ENCODE measurements at regions not wholly inside any gene's neighbourhood (a gene's known extent, or its start where the extent isn't known, plus 50 kb on each side); places are given as distances from the start of the nearest gene placed in this dataset.

DNA sequence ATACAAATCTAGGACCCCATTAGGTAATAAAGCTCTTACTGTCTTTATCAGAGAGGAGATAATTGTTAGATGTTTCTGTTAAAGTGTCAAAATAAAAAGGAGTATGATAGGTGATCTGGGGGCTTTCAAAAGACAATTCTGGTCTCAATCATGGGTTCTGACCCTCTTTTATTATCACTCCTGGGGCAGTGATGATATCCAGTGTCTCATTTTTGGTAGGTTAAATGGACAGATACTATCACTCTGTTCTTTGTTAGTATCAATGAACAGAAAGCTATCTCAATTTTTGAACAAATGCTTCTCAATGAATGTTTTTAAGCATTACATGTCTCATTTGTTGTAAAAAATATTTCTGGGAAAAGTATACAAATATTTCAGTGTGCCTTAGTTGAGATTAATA lies 405.9 kb downstream of the MLLT3 start:
- TF ChIP-seq, protein P1, sequence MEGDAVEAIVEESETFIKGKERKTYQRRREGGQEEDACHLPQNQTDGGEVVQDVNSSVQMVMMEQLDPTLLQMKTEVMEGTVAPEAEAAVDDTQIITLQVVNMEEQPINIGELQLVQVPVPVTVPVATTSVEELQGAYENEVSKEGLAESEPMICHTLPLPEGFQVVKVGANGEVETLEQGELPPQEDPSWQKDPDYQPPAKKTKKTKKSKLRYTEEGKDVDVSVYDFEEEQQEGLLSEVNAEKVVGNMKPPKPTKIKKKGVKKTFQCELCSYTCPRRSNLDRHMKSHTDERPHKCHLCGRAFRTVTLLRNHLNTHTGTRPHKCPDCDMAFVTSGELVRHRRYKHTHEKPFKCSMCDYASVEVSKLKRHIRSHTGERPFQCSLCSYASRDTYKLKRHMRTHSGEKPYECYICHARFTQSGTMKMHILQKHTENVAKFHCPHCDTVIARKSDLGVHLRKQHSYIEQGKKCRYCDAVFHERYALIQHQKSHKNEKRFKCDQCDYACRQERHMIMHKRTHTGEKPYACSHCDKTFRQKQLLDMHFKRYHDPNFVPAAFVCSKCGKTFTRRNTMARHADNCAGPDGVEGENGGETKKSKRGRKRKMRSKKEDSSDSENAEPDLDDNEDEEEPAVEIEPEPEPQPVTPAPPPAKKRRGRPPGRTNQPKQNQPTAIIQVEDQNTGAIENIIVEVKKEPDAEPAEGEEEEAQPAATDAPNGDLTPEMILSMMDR (IDR thresholded peaks at IDR 0.05), result no peak
- TF ChIP-seq NR3C1 (IDR thresholded peaks at IDR 0.05) (no peak), CHD2 (IDR thresholded peaks at IDR 0.05; ENCODE audit: low read length, partially characterized antibody) (no peak), HDAC2 (IDR thresholded peaks at IDR 0.05) (no peak), ESRRA (IDR thresholded peaks at IDR 0.05; ENCODE audit: borderline replicate concordance, low read length) (no peak), POLR2A (IDR thresholded peaks at IDR 0.05; ENCODE audit: low read length) (no peak), EP300 (IDR thresholded peaks at IDR 0.05) (no peak), JUN (IDR thresholded peaks at IDR 0.05) (no peak), CBX2 (IDR thresholded peaks at IDR 0.05; ENCODE audit: borderline replicate concordance, low read depth) (no peak)
- TF ChIP-seq, protein P2, sequence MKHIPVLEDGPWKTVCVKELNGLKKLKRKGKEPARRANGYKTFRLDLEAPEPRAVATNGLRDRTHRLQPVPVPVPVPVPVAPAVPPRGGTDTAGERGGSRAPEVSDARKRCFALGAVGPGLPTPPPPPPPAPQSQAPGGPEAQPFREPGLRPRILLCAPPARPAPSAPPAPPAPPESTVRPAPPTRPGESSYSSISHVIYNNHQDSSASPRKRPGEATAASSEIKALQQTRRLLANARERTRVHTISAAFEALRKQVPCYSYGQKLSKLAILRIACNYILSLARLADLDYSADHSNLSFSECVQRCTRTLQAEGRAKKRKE (CRISPR knock-in tag; IDR thresholded peaks at IDR 0.05; ENCODE audit: low read depth), result no peak
- TF ChIP-seq, protein P3, sequence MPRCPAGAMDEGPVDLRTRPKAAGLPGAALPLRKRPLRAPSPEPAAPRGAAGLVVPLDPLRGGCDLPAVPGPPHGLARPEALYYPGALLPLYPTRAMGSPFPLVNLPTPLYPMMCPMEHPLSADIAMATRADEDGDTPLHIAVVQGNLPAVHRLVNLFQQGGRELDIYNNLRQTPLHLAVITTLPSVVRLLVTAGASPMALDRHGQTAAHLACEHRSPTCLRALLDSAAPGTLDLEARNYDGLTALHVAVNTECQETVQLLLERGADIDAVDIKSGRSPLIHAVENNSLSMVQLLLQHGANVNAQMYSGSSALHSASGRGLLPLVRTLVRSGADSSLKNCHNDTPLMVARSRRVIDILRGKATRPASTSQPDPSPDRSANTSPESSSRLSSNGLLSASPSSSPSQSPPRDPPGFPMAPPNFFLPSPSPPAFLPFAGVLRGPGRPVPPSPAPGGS (IDR thresholded peaks at IDR 0.05), result no peak
